HG03432 (cell line): ENCODE measurements at regions not wholly inside any gene's neighbourhood (a gene's known extent, or its start where the extent isn't known, plus 50 kb on each side); places are given as distances from the start of the nearest gene placed in this dataset.

Experiments
- ATAC-seq: cut with Tn5 transposase; IDR thresholded peaks from one replicate; pipeline ENCODE4 v1.9.1; 2021; ENCODE audit warnings: mild to moderate bottlenecking, moderate library complexity; ENCODE audit not compliant: unreplicated experiment

DNA sequence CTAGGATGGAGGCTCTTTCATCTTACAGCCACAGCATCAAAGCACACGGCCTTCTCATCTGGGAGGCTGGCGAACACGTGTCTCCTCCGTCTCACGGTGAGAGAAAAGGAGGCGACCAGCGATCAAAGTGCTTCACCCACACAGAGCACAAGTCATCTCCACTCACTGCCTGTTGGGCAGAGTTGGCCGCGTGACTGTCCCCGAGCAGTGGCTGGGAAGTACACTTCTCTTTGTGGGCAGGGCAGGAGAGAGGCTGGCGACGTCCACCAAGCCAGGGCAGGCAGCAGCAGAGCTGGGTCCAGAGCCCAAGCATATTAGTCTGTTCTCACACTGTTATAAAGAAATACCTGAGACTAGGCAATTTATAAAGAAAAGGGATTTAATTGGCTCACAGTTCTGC is 64.1 kb upstream of the FOXC1 start:
- no peak for ATAC-seq

DNA sequence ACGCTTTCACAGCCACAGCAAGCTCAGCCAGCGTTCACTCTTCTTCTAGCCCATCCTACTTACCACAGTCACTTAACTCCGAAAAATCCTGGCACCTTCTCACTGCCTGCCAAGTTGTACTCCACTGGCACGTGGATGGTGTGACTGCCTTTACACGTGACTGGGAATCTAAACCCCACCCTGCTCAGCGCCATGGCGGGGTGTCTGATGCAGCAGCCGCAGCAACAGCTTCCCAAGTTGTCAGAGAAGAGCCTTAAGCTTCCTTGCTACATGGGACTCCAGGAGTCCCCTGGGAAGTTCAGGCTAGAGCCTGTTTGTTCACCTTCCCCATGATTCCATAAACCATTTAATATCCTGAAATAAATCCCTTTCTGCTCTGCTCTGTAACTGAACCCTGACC is 61.9 kb upstream of the FOXC1 start:
- ATAC-seq = no peak

DNA sequence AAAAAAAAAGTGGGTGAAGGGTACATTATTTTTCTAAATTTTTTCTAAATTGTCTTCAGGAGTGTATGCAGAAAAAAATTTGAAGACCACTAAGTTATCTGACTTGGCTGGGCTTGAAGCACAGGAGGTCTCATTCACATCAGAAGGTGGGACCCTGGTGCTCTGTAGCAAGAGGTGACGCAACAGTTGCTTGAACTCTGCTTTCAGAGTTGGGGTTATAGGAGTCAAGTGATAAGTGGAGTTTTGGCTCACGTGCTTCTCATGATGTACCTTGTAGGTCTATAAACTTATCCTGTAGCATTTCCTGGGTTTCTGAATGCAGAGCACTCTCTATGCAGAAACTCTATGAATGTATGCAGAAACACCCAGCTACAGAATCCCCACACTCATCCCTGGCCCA is 58.5 kb upstream of the FOXC1 start:
- no peak for ATAC-seq

DNA sequence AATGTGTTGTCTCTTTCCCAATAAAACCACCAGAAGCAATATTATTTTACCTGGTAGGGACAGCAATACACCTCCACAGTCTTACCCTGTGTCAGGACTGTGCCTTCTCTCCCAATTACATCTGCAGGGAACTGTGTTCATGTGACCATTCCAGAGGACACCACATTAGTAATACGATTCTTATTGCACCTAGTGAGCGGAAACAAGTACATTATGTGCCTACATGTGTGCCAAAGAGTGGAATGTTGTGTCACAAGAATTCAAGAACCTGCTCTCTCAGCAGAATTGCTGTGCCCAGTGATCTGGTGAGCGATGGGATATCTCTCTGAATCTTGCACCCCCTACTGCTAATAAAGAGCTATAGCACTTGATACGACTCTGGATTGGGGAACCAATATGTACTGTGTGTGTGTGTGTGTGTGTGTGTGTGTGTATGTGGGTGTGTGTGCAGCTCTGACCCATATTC is 57.4 kb upstream of the FOXC1 start:
- no peak for ATAC-seq

DNA sequence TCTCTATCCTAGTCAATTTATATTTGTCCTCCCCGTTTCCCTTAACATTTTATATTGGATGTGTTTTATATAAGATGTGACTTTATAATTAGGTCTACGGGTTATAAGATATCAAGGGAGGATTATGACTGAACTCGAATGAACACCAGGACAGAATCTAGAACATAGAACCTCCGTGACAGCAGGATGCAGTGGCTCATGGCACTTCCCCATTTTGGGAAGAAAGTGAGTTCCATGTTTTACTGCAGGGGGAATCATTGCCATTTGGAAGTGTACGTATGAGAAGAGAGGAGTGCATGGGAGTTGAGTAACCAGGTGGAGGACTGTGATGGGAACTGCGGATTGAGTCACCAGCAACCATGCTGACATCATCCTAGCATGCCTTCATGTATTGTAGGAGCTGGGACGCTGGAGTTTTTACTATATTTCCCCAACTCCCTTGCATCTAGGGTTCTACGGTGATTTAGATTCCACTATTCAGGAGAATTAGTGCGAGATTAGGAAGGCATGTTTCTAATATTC is 56.1 kb upstream of the FOXC1 start:
- no peak for ATAC-seq

DNA sequence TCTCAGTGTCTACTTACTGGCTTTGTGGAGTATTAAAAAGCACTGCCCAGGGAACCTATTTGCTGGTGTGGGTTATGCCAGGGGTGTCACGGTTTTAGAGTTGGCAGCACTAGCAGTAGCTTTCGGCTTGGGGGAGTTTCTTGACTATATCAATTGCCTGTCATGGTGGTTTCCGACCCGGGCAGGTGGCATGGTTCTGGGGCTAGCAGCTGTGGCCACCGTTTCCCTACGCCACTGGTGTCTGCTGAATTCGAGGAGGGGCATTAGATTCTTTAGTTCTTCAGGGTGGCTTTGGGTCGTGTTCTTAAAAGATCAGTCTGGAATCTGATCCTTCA is 55.6 kb upstream of the FOXC1 start:
- no peak for ATAC-seq

DNA sequence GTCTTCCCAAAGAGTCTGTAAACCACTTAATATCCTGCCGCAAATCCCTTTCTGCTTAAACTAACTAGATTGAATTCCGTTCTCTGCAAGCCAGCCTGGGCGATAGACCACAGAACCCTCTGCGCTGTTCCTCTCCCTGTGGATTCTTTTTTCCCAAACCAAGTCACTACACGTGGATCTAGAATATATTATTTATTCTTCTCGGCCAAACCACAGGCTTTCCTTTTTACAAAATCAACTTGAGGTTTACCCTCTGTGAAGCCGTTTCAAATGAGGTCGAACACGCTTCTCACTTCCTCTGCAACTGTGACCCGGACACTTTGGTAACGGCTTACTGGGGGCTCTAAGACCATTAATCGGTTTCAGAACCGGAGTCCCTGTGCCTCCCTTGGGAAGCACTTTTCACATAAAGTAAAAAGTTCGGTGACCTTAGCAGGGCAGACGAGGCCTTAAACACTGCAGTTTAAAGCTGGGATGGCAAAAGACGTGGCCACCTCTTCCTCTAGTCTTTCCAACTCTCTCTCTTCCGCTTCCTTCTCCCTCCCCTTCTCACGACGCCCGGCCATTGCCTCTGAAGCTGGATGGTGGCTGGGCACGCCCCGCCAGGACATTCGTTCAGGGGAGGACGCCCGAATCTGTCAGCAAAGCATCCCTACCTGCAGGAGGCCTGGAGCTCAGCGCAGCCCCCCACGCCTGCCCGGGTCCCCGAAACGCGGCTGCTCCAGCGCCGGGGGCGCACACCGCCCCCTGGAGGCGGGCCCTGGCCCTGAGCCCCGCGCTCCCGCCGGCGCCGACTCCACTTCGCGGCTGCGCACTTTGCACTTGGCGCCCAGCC is 55.0 kb upstream of the FOXC1 start:
- peak; percentile 58 for ATAC-seq

DNA sequence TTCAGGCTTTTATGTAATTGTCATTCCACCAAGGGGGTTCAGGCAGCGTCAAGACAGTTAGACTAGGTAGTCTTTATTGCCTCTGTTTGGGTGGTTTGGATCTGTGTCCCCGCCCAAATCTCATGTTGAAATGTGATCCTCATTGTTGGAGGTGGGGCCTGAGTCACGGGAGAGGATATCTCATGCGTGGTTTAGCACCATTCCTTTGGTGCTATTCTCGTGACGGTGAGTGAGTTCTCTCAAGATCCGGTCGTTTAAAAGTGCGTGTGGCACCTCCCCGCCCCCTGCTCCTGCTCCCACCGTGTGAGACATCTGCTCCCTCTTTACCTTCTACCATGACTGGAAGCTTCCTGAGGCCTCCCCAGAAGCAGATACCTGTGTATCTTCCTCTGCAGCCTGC is 51.3 kb upstream of the FOXC1 start:
- ATAC-seq = no peak
